Cardiac fibroblast (primary cell): ENCODE measurements at regions not wholly inside any gene's neighbourhood (a gene's known extent, or its start where the extent isn't known, plus 50 kb on each side); places are given as distances from the start of the nearest gene placed in this dataset.

Experiments
- DNase-seq, 2 donors: peaks; one replicate each; pipeline versions ENCODE4 v3.0.0 to v3.0.0-alpha.2; 2010; ENCODE audit warnings: low read depth in 2 of 2
- H3K4me3 ChIP-seq, 2 donors: replicated peaks in 1 of 2; 1 replicate in 1 of 2; 2 replicates in 1 of 2; pipeline ENCODE4 v1.5.1; 2011; ENCODE audit warnings: low read depth in 2 of 2, low read length in 2 of 2, mild to moderate bottlenecking in 2 of 2, moderate library complexity in 1 of 2
- CTCF ChIP-seq: IDR thresholded peaks from one replicate; pipeline ENCODE4 v1.5.1; 2011; ENCODE audit warnings: low read depth, mild to moderate bottlenecking, low read length, inconsistent platforms

- no peak for TF ChIP-seq CTCF
- no peak for DNase-seq
- H3K4me3 ChIP-seq = no peak overlapping the region
These were observed 204.5 kb downstream of the ERMARD start for GRCh38 chr6:169955731-169956437.

GRCh38 chr6:169954977-169955376 lies 203.6 kb downstream of the ERMARD start:
- DNase-seq = no peak
- TF ChIP-seq CTCF = no peak
- H3K4me3 ChIP-seq = no peak overlapping the region

GRCh38 chr6:169953686-169954085 lies 202.3 kb downstream of the ERMARD start:
- TF ChIP-seq CTCF = no peak
- H3K4me3 ChIP-seq = no peak overlapping the region
- DNase-seq = no peak

- DNase-seq = peak in 1 of 2 donors; percentile 19
- TF ChIP-seq CTCF = no peak
- H3K4me3 ChIP-seq = no peak overlapping the region
These were observed 199.1 kb downstream of the ERMARD start for GRCh38 chr6:169950558-169950957.

- no peak for DNase-seq
- no peak for TF ChIP-seq CTCF
- H3K4me3 ChIP-seq = no peak overlapping the region
These were observed 198.2 kb downstream of the ERMARD start for GRCh38 chr6:169949511-169950097.

- no peak overlapping the region for H3K4me3 ChIP-seq
- TF ChIP-seq CTCF = no peak
- no peak for DNase-seq
These were observed 195.5 kb downstream of the ERMARD start for GRCh38 chr6:169946971-169947370.
